ENCODE measurements at regions not wholly inside any gene's neighbourhood (a gene's known extent, or its start where the extent isn't known, plus 50 kb on each side); places are given as distances from the start of the nearest gene placed in this dataset.

DNA sequence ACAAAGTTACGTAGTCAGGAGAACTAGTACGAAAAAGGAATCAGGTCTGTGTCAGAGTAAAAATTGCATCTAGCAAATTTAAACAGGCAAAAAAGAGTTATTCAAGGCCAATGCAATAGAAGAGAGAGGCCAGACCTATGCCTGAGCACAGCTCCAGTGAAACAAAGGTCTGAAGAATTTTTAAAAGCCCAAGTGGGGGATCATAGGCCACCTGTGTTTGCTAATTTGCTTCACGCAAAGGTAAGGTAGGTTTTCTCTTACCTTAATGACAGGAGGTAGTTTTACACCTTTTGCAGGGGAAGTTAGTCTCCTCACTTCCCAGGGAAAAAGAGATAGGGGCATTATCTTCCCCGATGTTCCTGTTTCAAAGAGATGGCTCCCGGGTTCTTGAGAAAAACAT is 448.6 kb upstream of the TECRL start:
- TF ChIP-seq ZFYVE20 (CRISPR knock-in tag; IDR thresholded peaks at IDR 0.05; ENCODE audit: borderline replicate concordance, low read depth) (no peak), JUND (CRISPR knock-in tag; IDR thresholded peaks at IDR 0.05) (no peak), RAD51 (IDR thresholded peaks at IDR 0.05; ENCODE audit: borderline replicate concordance) (no peak), PLRG1 (conservative IDR thresholded peaks at IDR 0.05) (no peak), REST (IDR thresholded peaks at IDR 0.05; ENCODE audit: borderline replicate concordance in 1 of 2, low read depth in 1 of 2, low read length in 2 of 2) (no peak), RERE (CRISPR knock-in tag; IDR thresholded peaks at IDR 0.05; ENCODE audit: low read depth) (no peak)
- TF ChIP-seq, protein P1, sequence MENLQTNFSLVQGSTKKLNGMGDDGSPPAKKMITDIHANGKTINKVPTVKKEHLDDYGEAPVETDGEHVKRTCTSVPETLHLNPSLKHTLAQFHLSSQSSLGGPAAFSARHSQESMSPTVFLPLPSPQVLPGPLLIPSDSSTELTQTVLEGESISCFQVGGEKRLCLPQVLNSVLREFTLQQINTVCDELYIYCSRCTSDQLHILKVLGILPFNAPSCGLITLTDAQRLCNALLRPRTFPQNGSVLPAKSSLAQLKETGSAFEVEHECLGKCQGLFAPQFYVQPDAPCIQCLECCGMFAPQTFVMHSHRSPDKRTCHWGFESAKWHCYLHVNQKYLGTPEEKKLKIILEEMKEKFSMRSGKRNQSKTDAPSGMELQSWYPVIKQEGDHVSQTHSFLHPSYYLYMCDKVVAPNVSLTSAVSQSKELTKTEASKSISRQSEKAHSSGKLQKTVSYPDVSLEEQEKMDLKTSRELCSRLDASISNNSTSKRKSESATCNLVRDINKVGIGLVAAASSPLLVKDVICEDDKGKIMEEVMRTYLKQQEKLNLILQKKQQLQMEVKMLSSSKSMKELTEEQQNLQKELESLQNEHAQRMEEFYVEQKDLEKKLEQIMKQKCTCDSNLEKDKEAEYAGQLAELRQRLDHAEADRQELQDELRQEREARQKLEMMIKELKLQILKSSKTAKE (CRISPR knock-in tag; IDR thresholded peaks at IDR 0.05; ENCODE audit: borderline replicate concordance): no peak
- TF ChIP-seq, protein P2, sequence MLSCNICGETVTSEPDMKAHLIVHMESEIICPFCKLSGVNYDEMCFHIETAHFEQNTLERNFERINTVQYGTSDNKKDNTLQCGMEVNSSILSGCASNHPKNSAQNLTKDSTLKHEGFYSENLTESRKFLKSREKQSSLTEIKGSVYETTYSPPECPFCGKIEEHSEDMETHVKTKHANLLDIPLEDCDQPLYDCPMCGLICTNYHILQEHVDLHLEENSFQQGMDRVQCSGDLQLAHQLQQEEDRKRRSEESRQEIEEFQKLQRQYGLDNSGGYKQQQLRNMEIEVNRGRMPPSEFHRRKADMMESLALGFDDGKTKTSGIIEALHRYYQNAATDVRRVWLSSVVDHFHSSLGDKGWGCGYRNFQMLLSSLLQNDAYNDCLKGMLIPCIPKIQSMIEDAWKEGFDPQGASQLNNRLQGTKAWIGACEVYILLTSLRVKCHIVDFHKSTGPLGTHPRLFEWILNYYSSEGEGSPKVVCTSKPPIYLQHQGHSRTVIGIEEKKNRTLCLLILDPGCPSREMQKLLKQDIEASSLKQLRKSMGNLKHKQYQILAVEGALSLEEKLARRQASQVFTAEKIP (CRISPR knock-in tag; IDR thresholded peaks at IDR 0.05; ENCODE audit: borderline replicate concordance): no peak
- TF ChIP-seq, protein P3, sequence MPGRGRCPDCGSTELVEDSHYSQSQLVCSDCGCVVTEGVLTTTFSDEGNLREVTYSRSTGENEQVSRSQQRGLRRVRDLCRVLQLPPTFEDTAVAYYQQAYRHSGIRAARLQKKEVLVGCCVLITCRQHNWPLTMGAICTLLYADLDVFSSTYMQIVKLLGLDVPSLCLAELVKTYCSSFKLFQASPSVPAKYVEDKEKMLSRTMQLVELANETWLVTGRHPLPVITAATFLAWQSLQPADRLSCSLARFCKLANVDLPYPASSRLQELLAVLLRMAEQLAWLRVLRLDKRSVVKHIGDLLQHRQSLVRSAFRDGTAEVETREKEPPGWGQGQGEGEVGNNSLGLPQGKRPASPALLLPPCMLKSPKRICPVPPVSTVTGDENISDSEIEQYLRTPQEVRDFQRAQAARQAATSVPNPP (CRISPR knock-in tag; IDR thresholded peaks at IDR 0.05): no peak

Measured in HepG2 (cell line).